RWPE2 (cell line): ENCODE measurements at regions not wholly inside any gene's neighbourhood (a gene's known extent, or its start where the extent isn't known, plus 50 kb on each side); places are given as distances from the start of the nearest gene placed in this dataset.

Source experiments
- ATAC-seq: fragments of 200-7000 bp; cut with Tn5 transposase; 3 replicates; pipeline ENCODE4 v1.9.1; 2021; ENCODE audit warnings: low read depth
- DNase-seq: peaks from one replicate; pipeline ENCODE4 v3.0.0-alpha.2; 2020; ENCODE audit warnings: low spot score
- H3K27ac ChIP-seq: fragments of 450-650 bp; 2 replicates; pipeline ENCODE4 v1.5.1; 2017; ENCODE audit warnings: mild to moderate bottlenecking; ENCODE audit not compliant: poor library complexity, severe bottlenecking
- H3K27me3 ChIP-seq: fragments of 250-450 bp; sonication (Bioruptor Pico); 2 replicates; pipeline ENCODE4 v1.5.1; 2021; ENCODE audit warnings: mild to moderate bottlenecking, moderate library complexity; ENCODE audit not compliant: insufficient read depth, poor library complexity, severe bottlenecking
- H3K36me3 ChIP-seq: fragments of 250-450 bp; sonication (Bioruptor Pico); 2 replicates; pipeline ENCODE4 v1.5.1; 2020; ENCODE audit warnings: low read depth, mild to moderate bottlenecking, moderate library complexity
- H3K4me1 ChIP-seq: fragments of 250-450 bp; sonication (Bioruptor Pico); 2 replicates; pipeline ENCODE4 v1.5.1; 2021; ENCODE audit warnings: mild to moderate bottlenecking, moderate library complexity; ENCODE audit not compliant: insufficient read depth, poor library complexity, severe bottlenecking
- H3K4me3 ChIP-seq: fragments of 250-450 bp; sonication (Bioruptor Pico); 2 replicates; pipeline ENCODE4 v1.5.1; 2021; ENCODE audit warnings: mild to moderate bottlenecking, moderate library complexity; ENCODE audit not compliant: severe bottlenecking
- H3K9me3 ChIP-seq: fragments of 250-450 bp; sonication (Bioruptor Pico); 2 replicates; pipeline ENCODE4 v1.5.1; 2021; ENCODE audit warnings: mild to moderate bottlenecking, moderate library complexity; ENCODE audit not compliant: severe bottlenecking
- CTCF ChIP-seq: fragments of 450-650 bp; IDR thresholded peaks from one replicate; pipeline ENCODE4 v1.5.1; 2017; ENCODE audit warnings: mild to moderate bottlenecking, moderate library complexity; ENCODE audit not compliant: poor library complexity, severe bottlenecking

- ATAC-seq = no peak
- no peak for TF ChIP-seq CTCF
- Histone ChIP-seq H3K27me3 (peaks cover 8% of the 10 kb centered on the region), H3K4me3 (no peak overlapping the region), H3K4me1 (no peaks in the 10 kb centered on the region), H3K36me3 (no peaks in the 10 kb centered on the region), H3K27ac (no peak overlapping the region), H3K9me3 (no peaks in the 10 kb centered on the region)
- DNase-seq = peak; percentile 21
Observed at GRCh38 chr4:8771666-8772065, 100.0 kb downstream of the HMX1 start.

- Histone ChIP-seq H3K36me3 (no peaks in the 10 kb centered on the region), H3K4me1 (no peaks in the 10 kb centered on the region), H3K9me3 (no peaks in the 10 kb centered on the region), H3K27me3 (peaks cover 9% of the 10 kb centered on the region), H3K4me3 (no peak overlapping the region), H3K27ac (no peak overlapping the region)
- DNase-seq (peak; percentile 34), ATAC-seq (no peak)
- no peak for TF ChIP-seq CTCF
Observed at GRCh38 chr4:8771258-8771590, 100.4 kb downstream of the HMX1 start.

DNA sequence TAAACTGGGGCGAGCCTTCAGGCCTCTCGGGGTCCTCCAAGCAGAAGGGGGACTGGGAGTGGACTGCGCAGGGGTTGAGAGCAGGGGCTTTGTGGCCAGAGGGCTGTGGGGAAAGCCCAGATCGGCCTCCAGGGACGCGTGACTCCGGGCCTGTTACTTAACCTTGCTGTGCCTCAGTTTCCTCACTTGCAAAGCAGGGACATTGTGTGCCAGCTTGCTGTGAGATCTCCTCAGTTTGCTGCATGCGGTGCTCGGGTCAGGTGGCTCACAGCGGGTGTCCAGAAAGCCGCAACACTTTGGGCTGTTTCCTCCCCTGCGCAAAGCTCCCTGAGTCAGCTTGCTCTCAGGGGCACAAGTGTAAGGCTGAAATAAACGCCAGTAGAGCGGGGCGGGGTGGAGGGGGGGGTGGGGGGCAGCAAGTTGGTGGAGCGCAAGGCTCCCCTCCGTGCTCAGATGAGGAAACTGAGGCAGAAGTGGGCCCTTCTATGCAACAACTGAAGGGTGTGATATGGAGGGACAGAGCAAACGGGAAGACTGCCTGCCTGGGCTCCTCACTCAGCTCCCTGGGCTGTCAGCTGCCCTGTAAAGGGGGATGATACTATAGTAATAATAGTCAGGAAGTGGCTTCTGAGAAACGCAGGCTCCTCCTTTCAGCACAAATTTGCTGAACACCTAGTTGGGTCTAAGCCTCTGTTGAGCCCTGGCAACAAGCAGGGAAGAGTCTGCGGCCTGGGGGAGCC lies 101.0 kb downstream of the HMX1 start:
- no peaks in the 10 kb centered on the region for H3K36me3 ChIP-seq
- no peak overlapping the region for H3K4me3 ChIP-seq
- no peaks in the 10 kb centered on the region for H3K9me3 ChIP-seq
- no peaks in the 10 kb centered on the region for H3K4me1 ChIP-seq
- H3K27me3 ChIP-seq = peaks cover 9% of the 10 kb centered on the region
- no peak for TF ChIP-seq CTCF
- DNase-seq = peak; percentile 25
- no peak for ATAC-seq
- no peak overlapping the region for H3K27ac ChIP-seq

GRCh38 chr4:8769645-8770517 lies 101.8 kb downstream of the HMX1 start:
- Histone ChIP-seq H3K4me3 (no peak overlapping the region), H3K4me1 (no peaks in the 10 kb centered on the region), H3K9me3 (no peaks in the 10 kb centered on the region), H3K27ac (no peak overlapping the region), H3K27me3 (peaks cover 9% of the 10 kb centered on the region), H3K36me3 (no peaks in the 10 kb centered on the region)
- ATAC-seq = no peak
- DNase-seq = peak; percentile 36
- no peak for TF ChIP-seq CTCF
